ENCODE measurements at regions not wholly inside any gene's neighbourhood (a gene's known extent, or its start where the extent isn't known, plus 50 kb on each side); places are given as distances from the start of the nearest gene placed in this dataset.

GRCh38 chr5:6166698-6167394 is 211.5 kb downstream of the MED10 start:
- Mint-ChIP-seq H3K27me3 (ENCODE audit: unreplicated experiment) (no peaks in the 10 kb centered on the region), H3K36me3 (ENCODE audit: insufficient read depth, unreplicated experiment) (no peaks in the 10 kb centered on the region), H3K4me1 (ENCODE audit: low read depth, unreplicated experiment) (no peaks in the 10 kb centered on the region), H3K4me3 (ENCODE audit: low read depth, unreplicated experiment) (no peak overlapping the region), H3K9me3 (ENCODE audit: low read depth, unreplicated experiment) (peaks cover 8% of the 10 kb centered on the region), H3K27ac (ENCODE audit: unreplicated experiment) (no peak overlapping the region)
- no TSS peak for BruUV-seq (replicated peaks)
- CTCF ChIA-PET: no interaction called here
- intact Hi-C loops (cut with micrococcal nuclease; ENCODE audit: unreplicated experiment): no loop called here
- TF ChIP-seq CTCF (IDR thresholded peaks at IDR 0.05; ENCODE audit: unreplicated experiment): no peak
- no peak for DNase-seq

DNA sequence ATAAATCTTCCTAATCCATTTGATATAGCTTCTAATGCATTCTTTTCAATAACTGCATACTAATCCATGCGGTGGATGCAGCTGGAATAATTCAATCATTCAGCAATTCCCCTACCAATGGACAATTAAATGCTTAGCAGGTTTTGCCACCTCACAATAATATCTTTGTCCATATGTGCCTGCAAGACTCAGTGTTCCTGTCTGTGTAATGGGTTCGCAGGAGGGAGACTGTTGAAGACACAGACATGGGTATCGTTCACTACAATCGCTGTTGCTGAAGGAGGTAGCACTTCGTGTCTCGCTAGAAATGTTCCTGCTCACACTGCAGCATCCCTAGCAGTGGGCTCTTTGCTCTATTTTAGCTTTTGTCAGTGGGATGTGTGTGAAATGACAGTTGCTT is 214.4 kb downstream of the MED10 start:
- intact Hi-C loops (cut with micrococcal nuclease; ENCODE audit: unreplicated experiment): no loop called here
- no TSS peak for BruUV-seq (replicated peaks)
- H3K4me3 Mint-ChIP-seq (ENCODE audit: low read depth, unreplicated experiment): no peak overlapping the region
- H3K9me3 Mint-ChIP-seq (ENCODE audit: low read depth, unreplicated experiment): peaks cover 8% of the 10 kb centered on the region
- TF ChIP-seq CTCF (IDR thresholded peaks at IDR 0.05; ENCODE audit: unreplicated experiment): no peak
- no peaks in the 10 kb centered on the region for H3K4me1 Mint-ChIP-seq (ENCODE audit: low read depth, unreplicated experiment)
- no peaks in the 10 kb centered on the region for H3K27me3 Mint-ChIP-seq (ENCODE audit: unreplicated experiment)
- CTCF ChIA-PET: interaction anchor here (0.7 kb wide), 1 partner anchor 175 kb away, joined by 3 read pairs; no protein-coding TSS in a partner anchor
- H3K27ac Mint-ChIP-seq (ENCODE audit: unreplicated experiment): no peak overlapping the region
- no peaks in the 10 kb centered on the region for H3K36me3 Mint-ChIP-seq (ENCODE audit: insufficient read depth, unreplicated experiment)
- DNase-seq: no peak

DNA sequence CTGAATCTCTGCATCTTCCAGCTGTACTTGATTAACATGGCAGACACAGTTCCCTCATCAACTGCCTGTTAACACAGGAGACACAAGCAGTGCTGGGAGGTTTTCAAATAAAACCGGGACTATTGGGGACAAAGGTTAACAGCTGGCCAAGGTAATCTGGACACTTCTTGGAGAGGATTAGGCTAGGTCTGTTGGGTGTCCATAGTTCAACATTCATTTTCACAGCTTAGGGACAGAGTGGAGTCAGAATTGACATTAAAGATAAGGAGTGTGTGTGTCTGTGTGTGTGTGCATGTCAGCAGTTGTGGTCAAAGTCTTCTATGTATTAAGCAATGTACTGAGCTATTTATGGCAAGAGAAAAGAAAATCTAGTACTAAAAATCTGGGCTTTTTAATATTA is 216.2 kb downstream of the MED10 start:
- H3K27me3 Mint-ChIP-seq (ENCODE audit: unreplicated experiment): no peaks in the 10 kb centered on the region
- H3K4me1 Mint-ChIP-seq (ENCODE audit: low read depth, unreplicated experiment): no peaks in the 10 kb centered on the region
- peaks cover 6% of the 10 kb centered on the region for H3K9me3 Mint-ChIP-seq (ENCODE audit: low read depth, unreplicated experiment)
- intact Hi-C loops (cut with micrococcal nuclease; ENCODE audit: unreplicated experiment): no loop called here
- TF ChIP-seq CTCF (IDR thresholded peaks at IDR 0.05; ENCODE audit: unreplicated experiment): no peak
- H3K4me3 Mint-ChIP-seq (ENCODE audit: low read depth, unreplicated experiment): no peak overlapping the region
- H3K36me3 Mint-ChIP-seq (ENCODE audit: insufficient read depth, unreplicated experiment): no peaks in the 10 kb centered on the region
- no TSS peak for BruUV-seq (replicated peaks)
- H3K27ac Mint-ChIP-seq (ENCODE audit: unreplicated experiment): no peak overlapping the region
- CTCF ChIA-PET: no interaction called here
- no peak for DNase-seq

- no peak for DNase-seq
- no peak overlapping the region for H3K27ac Mint-ChIP-seq (ENCODE audit: unreplicated experiment)
- no peak for TF ChIP-seq CTCF (IDR thresholded peaks at IDR 0.05; ENCODE audit: unreplicated experiment)
- H3K4me1 Mint-ChIP-seq (ENCODE audit: low read depth, unreplicated experiment): no peaks in the 10 kb centered on the region
- no peak overlapping the region for H3K4me3 Mint-ChIP-seq (ENCODE audit: low read depth, unreplicated experiment)
- no peaks in the 10 kb centered on the region for H3K36me3 Mint-ChIP-seq (ENCODE audit: insufficient read depth, unreplicated experiment)
- intact Hi-C loops (cut with micrococcal nuclease; ENCODE audit: unreplicated experiment): no loop called here
- H3K9me3 Mint-ChIP-seq (ENCODE audit: low read depth, unreplicated experiment): peaks cover 6% of the 10 kb centered on the region
- no peaks in the 10 kb centered on the region for H3K27me3 Mint-ChIP-seq (ENCODE audit: unreplicated experiment)
- BruUV-seq (replicated peaks): no TSS peak
- CTCF ChIA-PET: no interaction called here
These were observed 217.1 kb downstream of the MED10 start for GRCh38 chr5:6161257-6161656.

All from Calu3 (cell line).